ENCODE measurements at regions not wholly inside any gene's neighbourhood (a gene's known extent, or its start where the extent isn't known, plus 50 kb on each side); places are given as distances from the start of the nearest gene placed in this dataset.

GRCh38 chr10:8485032-8485431, 430.5 kb downstream of the GATA3 start:
- TF ChIP-seq CBX3 (IDR thresholded peaks at IDR 0.05; ENCODE audit: low read depth) (no peak), FOSL1 (IDR thresholded peaks at IDR 0.05; ENCODE audit: low read depth) (no peak), ZNF274 (IDR thresholded peaks at IDR 0.05; ENCODE audit: low read depth, low read length) (no peak), SIN3A (IDR thresholded peaks at IDR 0.05; ENCODE audit: low read depth) (no peak), JUND (IDR thresholded peaks at IDR 0.05) (no peak), REST (IDR thresholded peaks at IDR 0.05; ENCODE audit: low read depth) (no peak), SRF (IDR thresholded peaks at IDR 0.05; ENCODE audit: low read depth) (no peak), EZH2 (IDR thresholded peaks at IDR 0.05) (no peak), EZH2phosphoT487 (IDR thresholded peaks at IDR 0.05; ENCODE audit: borderline replicate concordance) (no peak), ELF1 (IDR thresholded peaks at IDR 0.05; ENCODE audit: borderline replicate concordance, low read depth) (no peak), MAX (IDR thresholded peaks at IDR 0.05) (no peak), RAD21 (IDR thresholded peaks at IDR 0.05; ENCODE audit: low read depth) (no peak), CTCF (IDR thresholded peaks at IDR 0.05 in 2 of 3, conservative IDR thresholded peaks at IDR 0.05 in 1 of 3; ENCODE audit: borderline replicate concordance in 1 of 3, insufficient read depth in 1 of 3, low read depth in 2 of 3, low read length in 2 of 3) (no peak), YY1 (IDR thresholded peaks at IDR 0.05; ENCODE audit: extremely low read depth, insufficient replicate concordance, low read depth, low read length) (no peak), SP1 (IDR thresholded peaks at IDR 0.05; ENCODE audit: low read depth) (no peak), EGR1 (IDR thresholded peaks at IDR 0.05; ENCODE audit: low read depth) (no peak), ZBTB33 (IDR thresholded peaks at IDR 0.05; ENCODE audit: extremely low read depth, insufficient replicate concordance, low read length) (no peak), ZFX (IDR thresholded peaks at IDR 0.05) (no peak), TCF7L2 (IDR thresholded peaks at IDR 0.05; ENCODE audit: borderline replicate concordance, extremely low read depth, insufficient read depth, insufficient read length) (no peak), POLR2AphosphoS5 (IDR thresholded peaks at IDR 0.05; ENCODE audit: low read depth, low read length) (no peak)
- DNase-seq (ENCODE audit: low read depth, low spot score): no peak
- RAD21 ChIA-PET (ENCODE audit: low non-redundant PET in 1 of 2, low total read pairs in 2 of 2, uncharacterized antibody in 2 of 2, unreplicated experiment in 2 of 2): no interaction called here
- no peaks in the 10 kb centered on the region for H3K4me1 ChIP-seq (ENCODE audit: control insufficient read depth in 1 of 2, insufficient read depth in 2 of 2, low read length in 2 of 2)
- H3K9ac ChIP-seq (ENCODE audit: low read length): no peak overlapping the region
- H3K9me3 ChIP-seq (ENCODE audit: control insufficient read depth in 1 of 2, insufficient read depth in 1 of 2, low read depth in 1 of 2, low read length in 2 of 2): no peaks in the 10 kb centered on the region; a peak in 2 of 4 replicates
- no peaks in the 10 kb centered on the region for H3K9me2 ChIP-seq (ENCODE audit: insufficient read depth)
- H2AFZ ChIP-seq (ENCODE audit: low read depth, low read length, poor library complexity, severe bottlenecking): no peak overlapping the region
- no peak overlapping the region for H3K4me2 ChIP-seq (ENCODE audit: low read length)
- no peaks in the 10 kb centered on the region for H3K36me3 ChIP-seq (ENCODE audit: control insufficient read depth in 1 of 2, insufficient read depth in 2 of 2, low read length in 2 of 2)
- CTCF ChIA-PET: no interaction called here
- POLR2A ChIA-PET: no interaction called here
- intact Hi-C loops (cut with micrococcal nuclease): no loop called here
- no peaks in the 10 kb centered on the region for H3K79me2 ChIP-seq (ENCODE audit: insufficient read depth, low read length)
- ATAC-seq: no peak
- no peaks in the 10 kb centered on the region for H4K20me1 ChIP-seq (ENCODE audit: insufficient read depth)
- no TSS peak for BruUV-seq (replicated peaks)
- H3K27me3 ChIP-seq (ENCODE audit: insufficient read depth, low read length): no peaks in the 10 kb centered on the region
- H3K27ac ChIP-seq (ENCODE audit: low read depth, low read length): no peak overlapping the region
- no peak overlapping the region for H3K4me3 ChIP-seq (replicated peaks in 1 of 2; ENCODE audit: low read depth in 1 of 2, low read length in 2 of 2)

Measured in HCT116 (cell line).